GM23338 (cell line): ENCODE measurements at regions not wholly inside any gene's neighbourhood (a gene's known extent, or its start where the extent isn't known, plus 50 kb on each side); places are given as distances from the start of the nearest gene placed in this dataset.

Source experiments
- ATAC-seq: fragments of 200-7000 bp; cut with Tn5 transposase; 3 replicates; pipeline ENCODE4 v1.9.1; 2020
- DNase-seq: peaks from one replicate; pipeline ENCODE4 v3.0.0-alpha.2; 2015; ENCODE audit warnings: low spot score
- H2AFZ ChIP-seq: fragments of 200-600 bp; sonication (generic); 2 replicates; pipeline ENCODE4 v1.8.0; 2016; ENCODE audit warnings: antibody characterized with exemption, mild to moderate bottlenecking, moderate library complexity
- H3F3A ChIP-seq: fragments of 200-600 bp; sonication (generic); replicated peaks from 2 replicates; pipeline ENCODE4 v1.8.0; 2017; ENCODE audit warnings: antibody characterized with exemption, mixed run types, low read depth
- H3K27ac ChIP-seq: fragments of 200-600 bp; sonication (generic); 2 replicates; pipeline ENCODE4 v1.6.1; 2016; ENCODE audit warnings: low read depth
- H3K27me3 ChIP-seq: fragments of 200-600 bp; sonication (generic); 2 replicates; pipeline ENCODE4 v1.8.0; 2016; ENCODE audit warnings: mild to moderate bottlenecking, mixed run types, moderate library complexity; ENCODE audit not compliant: insufficient read depth
- H3K36me3 ChIP-seq: fragments of 200-600 bp; sonication (generic); 2 replicates; pipeline ENCODE4 v1.8.0; 2016; ENCODE audit warnings: mild to moderate bottlenecking; ENCODE audit not compliant: insufficient read depth
- H3K4me1 ChIP-seq: fragments of 200-600 bp; sonication (generic); 2 replicates; pipeline ENCODE4 v1.8.0; 2016; ENCODE audit warnings: mild to moderate bottlenecking, moderate library complexity; ENCODE audit not compliant: insufficient read depth
- H3K4me2 ChIP-seq: fragments of 200-600 bp; sonication (generic); 2 replicates; pipeline ENCODE4 v1.7.1; 2017; ENCODE audit warnings: mixed run types
- H3K4me3 ChIP-seq: fragments of 200-600 bp; sonication (generic); 2 replicates; pipeline ENCODE4 v1.6.1; 2016; ENCODE audit warnings: mixed run types
- H3K79me2 ChIP-seq: fragments of 200-600 bp; sonication (generic); replicated peaks from 2 replicates; pipeline ENCODE4 v1.8.0; 2017; ENCODE audit warnings: mild to moderate bottlenecking; ENCODE audit not compliant: insufficient read depth
- H3K9me2 ChIP-seq: fragments of 200-600 bp; sonication (generic); 2 replicates; pipeline ENCODE4 v1.8.0; 2017; ENCODE audit not compliant: insufficient read depth
- H4K20me1 ChIP-seq: fragments of 200-600 bp; sonication (generic); replicated peaks from 2 replicates; pipeline ENCODE4 v1.8.0; 2017; ENCODE audit warnings: mild to moderate bottlenecking; ENCODE audit not compliant: insufficient read depth
- H3K27ac Mint-ChIP-seq: 2 replicates; pipeline ENCODE4 v1.8.0; 2020; ENCODE audit warnings: inconsistent platforms, mild to moderate bottlenecking, moderate library complexity, mixed read lengths
- H3K27me3 Mint-ChIP-seq: 3 replicates; pipeline ENCODE4 v1.8.0; 2022; ENCODE audit warnings: low read depth, mild to moderate bottlenecking, moderate library complexity, mixed read lengths, inconsistent platforms; ENCODE audit not compliant: insufficient read depth, poor library complexity
- H3K36me3 Mint-ChIP-seq: 3 replicates; pipeline ENCODE4 v1.8.0; 2021; ENCODE audit warnings: low read depth, mild to moderate bottlenecking, inconsistent platforms, moderate library complexity, mixed read lengths
- H3K4me1 Mint-ChIP-seq: 3 replicates; pipeline ENCODE4 v1.8.0; 2020; ENCODE audit warnings: mild to moderate bottlenecking, inconsistent platforms, mixed read lengths
- H3K4me3 Mint-ChIP-seq: 3 replicates; pipeline ENCODE4 v1.8.0; 2021; ENCODE audit warnings: moderate library complexity, mild to moderate bottlenecking, inconsistent platforms, mixed read lengths
- H3K9me3 Mint-ChIP-seq: 3 replicates; pipeline ENCODE4 v1.8.0; 2020; ENCODE audit warnings: moderate library complexity, mild to moderate bottlenecking, inconsistent platforms, mixed read lengths
- CREB1 ChIP-seq: fragments of 250-450 bp; sonication (Bioruptor Pico); IDR thresholded peaks from 2 replicates; pipeline ENCODE4 v1.5.0; 2020; ENCODE audit warnings: low read depth, mild to moderate bottlenecking, moderate library complexity
- ETS1 ChIP-seq: IDR thresholded peaks from 2 replicates; pipeline ENCODE4 v1.6.1; 2016; ENCODE audit warnings: antibody characterized with exemption
- EZH2 ChIP-seq: fragments of 200-600 bp; sonication (generic); IDR thresholded peaks from one replicate; pipeline ENCODE4 v1.8.0; 2017; ENCODE audit warnings: antibody characterized with exemption, mild to moderate bottlenecking, low read depth; ENCODE audit not compliant: unreplicated experiment
- EZH2phosphoT487 ChIP-seq: fragments of 200-600 bp; sonication (generic); IDR thresholded peaks from one replicate; pipeline ENCODE4 v1.8.1; 2018; ENCODE audit warnings: antibody characterized with exemption; ENCODE audit not compliant: unreplicated experiment
- JUNB ChIP-seq: IDR thresholded peaks from one replicate; pipeline ENCODE4 v1.6.1; 2016; ENCODE audit warnings: antibody characterized with exemption; ENCODE audit not compliant: unreplicated experiment
- STAT1 ChIP-seq: IDR thresholded peaks from one replicate; pipeline ENCODE4 v1.6.1; 2016; ENCODE audit warnings: antibody characterized with exemption; ENCODE audit not compliant: unreplicated experiment
- ZNF331 ChIP-seq: fragments of 250-450 bp; sonication (Bioruptor Pico); IDR thresholded peaks from 2 replicates; pipeline ENCODE4 v1.5.0; 2020; ENCODE audit warnings: low read depth, mild to moderate bottlenecking, moderate library complexity
- ZNF462 ChIP-seq: fragments of 250-450 bp; sonication (Bioruptor Pico); IDR thresholded peaks from 2 replicates; pipeline ENCODE4 v1.5.0; 2020; ENCODE audit warnings: mild to moderate bottlenecking, moderate library complexity

- TF ChIP-seq ZNF462 (CRISPR knock-in tag) (no peak), EZH2 (no peak), JUNB (no peak), ZNF331 (no peak)
Observed at GRCh38 chr5:7957329-7957728, 88.4 kb downstream of the MTRR start (continued).

GRCh38 chr5:7960142-7960541, 91.2 kb downstream of the MTRR start:
- no peaks in the 10 kb centered on the region for H4K20me1 ChIP-seq
- H3K4me1 ChIP-seq = no peaks in the 10 kb centered on the region
- no peaks in the 10 kb centered on the region for H3F3A ChIP-seq
- H3K9me2 ChIP-seq = peaks cover 5% of the 10 kb centered on the region; the same call in 1 of the 2 replicates
- H3K27me3 ChIP-seq = no peaks in the 10 kb centered on the region
- H3K27ac Mint-ChIP-seq = no peak overlapping the region
- H3K27me3 Mint-ChIP-seq = peaks cover 2% of the 10 kb centered on the region
- H3K4me3 Mint-ChIP-seq = no peak overlapping the region
- no peak for ATAC-seq
- H3K4me2 ChIP-seq = no peak overlapping the region
- no peaks in the 10 kb centered on the region; the same call in 2 of the 3 replicates for H3K9me3 Mint-ChIP-seq
- H3K4me1 Mint-ChIP-seq = no peaks in the 10 kb centered on the region
- H3K36me3 ChIP-seq = no peaks in the 10 kb centered on the region
- no peaks in the 10 kb centered on the region for H3K36me3 Mint-ChIP-seq
- H3K27ac ChIP-seq = no peak overlapping the region
- no peaks in the 10 kb centered on the region for H3K79me2 ChIP-seq
- no peak overlapping the region for H2AFZ ChIP-seq
- no peak overlapping the region for H3K4me3 ChIP-seq
- DNase-seq = no peak
- no peak for TF ChIP-seq ZNF462 (CRISPR knock-in tag)
- TF ChIP-seq EZH2phosphoT487 = no peak
- no peak for TF ChIP-seq JUNB
- no peak for TF ChIP-seq ETS1
- no peak for TF ChIP-seq CREB1 (CRISPR knock-in tag)
- no peak for TF ChIP-seq STAT1
